T-cell (primary cell): ENCODE measurements at regions not wholly inside any gene's neighbourhood (a gene's known extent, or its start where the extent isn't known, plus 50 kb on each side); places are given as distances from the start of the nearest gene placed in this dataset.

ENCODE experiments used
- ATAC-seq, 4 experiments: fragments of 200-7000 bp in 3 of 4; fragments of 150-1000 bp in 1 of 4; cut with Tn5 transposase; replicated peaks in 1 of 4; 1 replicate in 3 of 4; 2 replicates in 1 of 4; pipeline ENCODE4 v1.10.0; 2021; ENCODE audit warnings: moderate library complexity in 3 of 4, mild to moderate bottlenecking in 2 of 4, moderate number of reproducible peaks in 1 of 4
- CTCF ChIA-PET, 2 donors: fragments of 300-600 bp; sonication (Branson Sonifier 250); formaldehyde crosslinking; loops; one replicate each; lab custom pipeline; 2022; ENCODE audit warnings: antibody characterized with exemption in 2 of 2; lab: Charles Lee
- POLR2A ChIA-PET, 2 donors: fragments of 300-600 bp; sonication (Branson Sonifier 250); formaldehyde crosslinking; loops; one replicate each; lab custom pipeline; 2022; ENCODE audit warnings: antibody characterized with exemption in 2 of 2; lab: Charles Lee
- DNase-seq, 35 experiments: peaks; one replicate each; pipeline versions ENCODE4 v3.0.0 to v3.0.0-alpha.2; 2013 to 2023
- H3K27ac ChIP-seq: one replicate; pipeline ENCODE4 v1.5.1; 2013; ENCODE audit warnings: low read length
- H3K27me3 ChIP-seq, 2 experiments: replicated peaks in 1 of 2; 1 replicate in 1 of 2; 2 replicates in 1 of 2; pipeline versions ENCODE4 v1.6.1 to v1.7.0; 2013; ENCODE audit warnings: low read length in 1 of 2, mixed read lengths in 1 of 2; ENCODE audit not compliant: control insufficient read depth in 2 of 2, insufficient read depth in 2 of 2; ENCODE audit errors: extremely low read depth in 1 of 2
- H3K36me3 ChIP-seq, 2 donors: 1 replicate in 1 of 2; 2 replicates in 1 of 2; pipeline versions ENCODE4 v1.6.1 to v1.7.0; 2013; ENCODE audit warnings: low read length in 1 of 2; ENCODE audit not compliant: control insufficient read depth in 2 of 2, insufficient read depth in 1 of 2; ENCODE audit errors: extremely low read depth in 1 of 2
- H3K4me1 ChIP-seq, 2 experiments: 1 replicate in 1 of 2; 2 replicates in 1 of 2; pipeline versions ENCODE4 v1.6.1 to v1.7.0; 2013; ENCODE audit warnings: low read length in 2 of 2, mixed read lengths in 1 of 2; ENCODE audit not compliant: insufficient read depth in 2 of 2, control insufficient read depth in 1 of 2; ENCODE audit errors: extremely low read depth in 1 of 2
- H3K4me3 ChIP-seq, 2 donors: 1 replicate in 1 of 2; 2 replicates in 1 of 2; pipeline versions ENCODE4 v1.5.1 to v1.7.0; 2013; ENCODE audit warnings: mild to moderate bottlenecking in 2 of 2, low read length in 1 of 2, moderate library complexity in 1 of 2; ENCODE audit not compliant: control insufficient read depth in 1 of 2; ENCODE audit errors: extremely low read depth in 1 of 2
- H3K9me3 ChIP-seq: 2 replicates; pipeline ENCODE4 v1.7.0; 2013
- H3K27ac Mint-ChIP-seq, 2 donors: one replicate each; pipeline ENCODE4 v1.8.0; 2020 to 2021; ENCODE audit warnings: mild to moderate bottlenecking in 2 of 2, mixed read lengths in 2 of 2
- H3K27me3 Mint-ChIP-seq, 2 donors: one replicate each; pipeline ENCODE4 v1.8.0; 2021 to 2022; ENCODE audit warnings: mixed read lengths in 2 of 2
- H3K36me3 Mint-ChIP-seq: one replicate; pipeline ENCODE4 v1.8.0; 2021; ENCODE audit warnings: mixed read lengths
- H3K4me1 Mint-ChIP-seq, 3 donors: one replicate each; pipeline ENCODE4 v1.8.0; 2020 to 2022; ENCODE audit warnings: mixed read lengths in 3 of 3, mild to moderate bottlenecking in 1 of 3
- H3K4me3 Mint-ChIP-seq, 3 donors: one replicate each; pipeline ENCODE4 v1.8.0; 2020 to 2022; ENCODE audit warnings: mild to moderate bottlenecking in 3 of 3, mixed read lengths in 3 of 3, moderate library complexity in 3 of 3
- H3K9me3 Mint-ChIP-seq, 3 donors: one replicate each; pipeline ENCODE4 v1.8.0; 2020 to 2022; ENCODE audit warnings: mixed read lengths in 3 of 3
- WGBS: methylation state at CpG from one replicate; pipeline ENCODE4 v1.1.5; 2013; ENCODE audit warnings: missing lambda C conversion rate; ENCODE audit not compliant: insufficient coverage; 5-methylcytosine and 5-hydroxymethylcytosine counted together

DNA sequence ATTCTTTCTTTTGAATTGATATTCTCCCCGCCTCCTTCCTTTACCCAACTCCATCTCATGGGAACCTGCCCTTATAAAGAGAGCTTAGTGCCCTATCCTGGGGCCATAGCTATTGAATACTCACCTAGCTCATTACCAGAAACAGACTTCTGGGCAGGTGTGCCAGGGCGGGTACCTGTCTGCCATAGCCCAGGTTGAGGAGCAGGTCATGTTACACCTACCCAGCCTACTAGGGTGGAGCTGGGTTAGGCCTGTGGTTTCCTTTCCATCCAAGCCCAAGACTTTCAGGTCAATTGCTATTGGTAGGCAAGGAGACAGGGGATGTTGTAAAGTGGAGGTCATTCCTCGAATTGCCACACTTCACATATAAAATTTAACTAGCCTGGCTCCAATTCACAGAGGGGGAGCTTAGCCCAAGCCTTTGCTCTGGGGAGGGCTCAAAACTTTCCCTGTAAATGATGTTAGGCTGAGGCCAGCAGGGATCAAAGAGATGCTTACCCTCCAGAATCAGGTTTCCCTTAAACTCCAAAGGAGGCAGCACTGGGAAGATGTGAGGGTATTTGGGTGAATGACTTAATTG lies 87.1 kb upstream of the IPO9 start:
- Mint-ChIP-seq H3K4me1 (peaks cover 21 to 32% (median 26%) of the 10 kb centered on the region in 3 donors), H3K27ac (no peak overlapping the region), H3K27me3 (peaks cover 27 to 36% of the 10 kb centered on the region in 2 donors), H3K4me3 (peak overlapping the region in 2 of 3 donors; percentile 13 to 90), H3K9me3 (no peaks in the 10 kb centered on the region), H3K36me3 (no peaks in the 10 kb centered on the region)
- no peak for DNase-seq
- Histone ChIP-seq H3K27ac (no peak overlapping the region), H3K27me3 (peaks cover 0 to 38% of the 10 kb centered on the region in 2 experiments), H3K36me3 (no peaks in the 10 kb centered on the region), H3K4me3 (no peak overlapping the region), H3K9me3 (no peaks in the 10 kb centered on the region), H3K4me1 (peaks cover 0 to 19% of the 10 kb centered on the region in 2 experiments)
- ChIA-PET CTCF (interaction anchor here in 1 of 2 donors (0.8 kb wide), 1 partner anchor 31 kb away, joined by 3 read pairs; no protein-coding TSS in a partner anchor), POLR2A (no interaction called here)
- WGBS = no CpG with 5 or more reads among the region's 3 CpGs
- ATAC-seq = no peak

DNA sequence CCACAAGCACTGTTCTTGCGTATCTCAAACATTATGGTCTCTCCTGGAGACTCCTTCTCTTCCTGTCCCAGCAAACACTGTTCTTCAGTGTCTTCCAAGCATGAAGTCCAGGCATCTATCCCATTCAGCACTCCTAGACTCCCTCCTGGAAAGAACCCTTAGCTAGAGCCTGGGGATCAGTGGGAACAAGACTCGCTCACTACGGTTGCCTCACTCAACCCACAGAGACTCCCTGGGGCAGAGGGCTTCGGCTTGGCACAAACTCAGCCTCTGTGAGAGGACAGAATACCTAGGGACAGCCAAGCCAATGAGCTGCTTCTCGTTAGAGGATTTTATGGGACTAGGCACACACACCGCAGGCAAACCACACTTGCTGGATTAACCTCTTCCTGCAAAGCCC lies 86.5 kb upstream of the IPO9 start:
- POLR2A ChIA-PET = no interaction called here
- Histone ChIP-seq H3K9me3 (no peaks in the 10 kb centered on the region), H3K36me3 (no peaks in the 10 kb centered on the region), H3K27ac (no peak overlapping the region), H3K27me3 (peaks cover 0 to 35% of the 10 kb centered on the region in 2 experiments), H3K4me1 (peaks cover 0 to 19% of the 10 kb centered on the region in 2 experiments), H3K4me3 (no peak overlapping the region)
- no peaks in the 10 kb centered on the region for H3K36me3 Mint-ChIP-seq
- CTCF ChIA-PET = no interaction called here
- DNase-seq (no peak), ATAC-seq (no peak)
- no peak overlapping the region for H3K4me3 Mint-ChIP-seq
- H3K27me3 Mint-ChIP-seq = peaks cover 27 to 35% of the 10 kb centered on the region in 2 donors
- peaks cover 21 to 29% (median 26%) of the 10 kb centered on the region in 3 donors for H3K4me1 Mint-ChIP-seq
- no peak overlapping the region for H3K27ac Mint-ChIP-seq
- no peaks in the 10 kb centered on the region for H3K9me3 Mint-ChIP-seq
- 100% methylated on average over 1 of the region's 6 CpGs for WGBS

DNA sequence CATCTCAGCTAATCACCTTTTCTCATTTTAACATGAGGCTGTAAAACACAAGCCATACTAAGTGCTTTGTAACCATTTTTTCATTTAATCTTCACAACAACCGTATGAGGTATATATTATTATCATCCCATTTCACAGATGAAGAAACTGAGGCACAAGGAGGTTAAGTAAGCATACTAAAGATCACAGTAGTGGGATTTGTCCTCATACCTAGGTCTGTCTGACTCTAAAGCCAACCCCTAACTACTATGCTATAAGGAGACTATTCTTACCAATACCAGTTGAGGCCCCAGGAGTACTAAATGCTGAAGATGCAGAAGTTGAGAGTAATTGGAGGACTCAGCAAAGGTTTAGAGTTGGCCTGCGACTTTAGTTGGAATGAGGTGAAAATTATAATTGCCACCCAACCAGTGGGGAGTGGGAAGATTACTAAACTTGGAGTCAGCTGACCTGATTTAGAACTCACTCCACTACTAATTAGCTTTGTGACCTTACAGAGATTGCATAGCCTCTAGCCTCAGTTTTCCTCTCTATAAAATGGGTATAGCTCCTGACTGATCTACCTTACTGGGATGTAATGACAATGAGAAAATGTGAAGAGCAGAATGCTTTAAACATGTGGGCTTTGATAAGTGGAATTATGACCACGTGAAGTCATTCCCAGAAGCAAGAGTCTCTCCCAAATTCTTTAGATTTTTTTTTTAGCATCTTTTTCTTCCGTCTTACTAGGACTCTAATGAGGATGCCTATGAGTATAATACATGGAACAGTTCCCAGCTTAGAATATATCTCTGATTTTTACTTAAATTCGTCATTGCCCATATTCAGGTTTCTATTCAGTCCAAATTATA lies 85.8 kb upstream of the IPO9 start:
- H3K4me3 Mint-ChIP-seq = no peak overlapping the region
- WGBS = no CpG with 5 or more reads among the region's 5 CpGs

GRCh38 chr1:201745023-201745422 lies 83.9 kb upstream of the IPO9 start:
- Mint-ChIP-seq H3K27ac (no peak overlapping the region), H3K9me3 (no peaks in the 10 kb centered on the region), H3K36me3 (no peaks in the 10 kb centered on the region), H3K4me1 (peaks cover 8 to 17% (median 16%) of the 10 kb centered on the region in 3 donors), H3K27me3 (peaks cover 8 to 26% of the 10 kb centered on the region in 2 donors), H3K4me3 (no peak overlapping the region)
- no peak overlapping the region for H3K4me3 ChIP-seq
- no peaks in the 10 kb centered on the region for H3K36me3 ChIP-seq
- H3K9me3 ChIP-seq = no peaks in the 10 kb centered on the region
- CTCF ChIA-PET = no interaction called here
- peaks cover 0 to 11% of the 10 kb centered on the region in 2 experiments for H3K27me3 ChIP-seq
- ATAC-seq (no peak), DNase-seq (no peak)
- 67% methylated on average over 1 of the region's 3 CpGs for WGBS
- peaks cover 0 to 7% of the 10 kb centered on the region in 2 experiments for H3K4me1 ChIP-seq
- POLR2A ChIA-PET = no interaction called here
- no peak overlapping the region for H3K27ac ChIP-seq

More for the DNA sequence above, 85.8 kb upstream of the IPO9 start:
- Histone ChIP-seq H3K27me3 (peaks cover 0 to 27% of the 10 kb centered on the region in 2 experiments), H3K36me3 (no peaks in the 10 kb centered on the region), H3K4me1 (peaks cover 0 to 19% of the 10 kb centered on the region in 2 experiments), H3K27ac (no peak overlapping the region), H3K4me3 (no peak overlapping the region), H3K9me3 (no peaks in the 10 kb centered on the region)
- ChIA-PET POLR2A (no interaction called here), CTCF (no interaction called here)
- DNase-seq (no peak), ATAC-seq (no peak)
- H3K27me3 Mint-ChIP-seq = peaks cover 21 to 28% of the 10 kb centered on the region in 2 donors
- no peaks in the 10 kb centered on the region for H3K9me3 Mint-ChIP-seq
- H3K36me3 Mint-ChIP-seq = no peaks in the 10 kb centered on the region
- no peak overlapping the region for H3K27ac Mint-ChIP-seq
- H3K4me1 Mint-ChIP-seq = peaks cover 21 to 28% (median 26%) of the 10 kb centered on the region in 3 donors

DNA sequence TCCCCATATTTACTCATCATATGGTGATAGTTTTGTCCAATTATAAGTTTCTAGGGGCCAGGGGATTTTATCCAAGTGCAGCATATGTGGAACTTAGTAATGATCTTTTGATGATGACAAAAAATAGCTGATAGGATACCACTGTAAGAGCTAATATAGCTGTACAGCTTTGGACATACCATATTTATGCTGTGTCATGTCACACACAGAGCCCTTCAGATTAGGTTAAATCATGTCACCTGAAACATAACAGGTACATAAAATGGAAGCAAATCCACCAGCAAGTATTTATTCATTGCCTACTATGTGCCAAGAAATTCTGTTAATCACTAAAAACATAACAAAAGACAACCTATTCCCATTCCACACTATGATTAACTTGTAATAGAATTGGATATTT lies 82.8 kb upstream of the IPO9 start:
- no peaks in the 10 kb centered on the region for H3K36me3 Mint-ChIP-seq
- H3K27ac Mint-ChIP-seq = no peak overlapping the region
- Histone ChIP-seq H3K27me3 (peaks cover 0 to under 1% of the 10 kb centered on the region in 2 experiments), H3K36me3 (no peaks in the 10 kb centered on the region), H3K4me3 (no peak overlapping the region), H3K27ac (no peak overlapping the region), H3K9me3 (no peaks in the 10 kb centered on the region), H3K4me1 (no peaks in the 10 kb centered on the region)
- CTCF ChIA-PET = interaction anchor here in 1 of 2 donors (0.7 kb wide), 1 partner anchor 14 kb away, joined by 3 read pairs; no protein-coding TSS in a partner anchor
- ATAC-seq (no peak), DNase-seq (no peak)
- POLR2A ChIA-PET = no interaction called here
- H3K9me3 Mint-ChIP-seq = no peaks in the 10 kb centered on the region
- no peak overlapping the region for H3K4me3 Mint-ChIP-seq
- peaks cover 6 to 16% (median 6%) of the 10 kb centered on the region in 3 donors for H3K4me1 Mint-ChIP-seq
- H3K27me3 Mint-ChIP-seq = peaks cover 4 to 23% of the 10 kb centered on the region in 2 donors

DNA sequence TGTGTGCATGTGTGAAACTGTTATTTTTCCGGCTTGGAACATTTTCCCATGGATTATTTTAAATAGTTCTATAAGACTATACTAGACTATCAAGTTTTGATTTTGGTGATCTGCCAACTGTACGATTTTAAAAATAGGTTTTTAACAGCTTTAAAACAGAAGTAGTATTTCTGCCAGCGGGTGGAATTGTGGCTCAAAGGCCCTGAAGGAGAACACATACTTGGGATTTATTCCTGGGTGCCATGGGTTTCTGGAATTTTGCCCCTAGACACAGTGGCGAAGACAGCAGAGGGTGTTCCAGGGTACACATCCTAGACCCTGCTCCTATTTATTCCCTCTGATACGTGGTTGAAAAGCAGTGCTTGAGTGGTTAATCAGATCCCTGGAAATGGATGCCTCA lies 81.7 kb upstream of the IPO9 start:
- DNase-seq = no peak
- no peaks in the 10 kb centered on the region for H3K9me3 ChIP-seq
- 83% methylated on average over 1 of the region's 5 CpGs for WGBS
- no peaks in the 10 kb centered on the region for H3K36me3 ChIP-seq
- Mint-ChIP-seq H3K4me3 (no peak overlapping the region), H3K27me3 (peaks cover 0 to 20% of the 10 kb centered on the region in 2 donors), H3K36me3 (no peaks in the 10 kb centered on the region), H3K4me1 (peaks cover 0 to 15% (median 9%) of the 10 kb centered on the region in 3 donors), H3K27ac (no peak overlapping the region), H3K9me3 (no peaks in the 10 kb centered on the region)
- no peak overlapping the region for H3K27ac ChIP-seq
- H3K27me3 ChIP-seq = no peaks in the 10 kb centered on the region
- POLR2A ChIA-PET = no interaction called here
- CTCF ChIA-PET = no interaction called here
- H3K4me1 ChIP-seq = no peaks in the 10 kb centered on the region
- H3K4me3 ChIP-seq = no peak overlapping the region
- no peak for ATAC-seq
